ENCODE measurements at regions not wholly inside any gene's neighbourhood (a gene's known extent, or its start where the extent isn't known, plus 50 kb on each side); places are given as distances from the start of the nearest gene placed in this dataset.
"Not testable (repeated sequence)": the region's sequence is repeated elsewhere in the genome, so short reads cannot be mapped to it uniquely, and the experiment has no call there.

- DNase-seq, result not testable (repeated sequence)
Measured at GRCh38 chr1:95297906-95298305, 63.9 kb downstream of the RWDD3 start.

- DNase-seq, result no peak
Measured at GRCh38 chr1:95301091-95301490, 67.1 kb downstream of the RWDD3 start.

- DNase-seq, result no peak
Measured at GRCh38 chr1:95301614-95302013, 67.6 kb downstream of the RWDD3 start.

GRCh38 chr1:95304803-95305202 lies 70.8 kb downstream of the RWDD3 start:
- no peak for DNase-seq

GRCh38 chr1:95308276-95309030 lies 74.4 kb downstream of the RWDD3 start:
- no peak for DNase-seq

GRCh38 chr1:95309031-95309471 lies 75.0 kb downstream of the RWDD3 start:
- peak; percentile 1 to 7 for DNase-seq

GRCh38 chr1:95311014-95311413 lies 77.0 kb downstream of the RWDD3 start:
- no peak for DNase-seq

- no peak for DNase-seq
Measured at GRCh38 chr1:95311762-95312161, 77.8 kb downstream of the RWDD3 start.

GRCh38 chr1:95312181-95312580 lies 78.2 kb downstream of the RWDD3 start:
- no peak for DNase-seq

- no peak for DNase-seq
Measured at GRCh38 chr1:95313527-95313926, 79.5 kb downstream of the RWDD3 start.

- no peak for DNase-seq
Measured at GRCh38 chr1:95321531-95321930, 87.5 kb downstream of the RWDD3 start.

GRCh38 chr1:95323123-95323522 lies 89.1 kb downstream of the RWDD3 start:
- no peak for DNase-seq

- no peak for DNase-seq
Measured at GRCh38 chr1:95325349-95325748, 91.3 kb downstream of the RWDD3 start.

- no peak for DNase-seq
Measured at GRCh38 chr1:95326023-95326422, 92.0 kb downstream of the RWDD3 start.

GRCh38 chr1:95332754-95333153 lies 98.7 kb downstream of the RWDD3 start:
- DNase-seq, result no peak

- DNase-seq, result no peak
Measured at GRCh38 chr1:95339377-95339776, 105.4 kb downstream of the RWDD3 start.

- no peak for DNase-seq
Measured at GRCh38 chr1:95340061-95340460, 106.1 kb downstream of the RWDD3 start.

- no peak for DNase-seq
Measured at GRCh38 chr1:95352767-95353166, 118.8 kb downstream of the RWDD3 start.

GRCh38 chr1:95353194-95353593 lies 119.2 kb downstream of the RWDD3 start:
- DNase-seq, result no peak

GRCh38 chr1:95364546-95364945 lies 130.5 kb downstream of the RWDD3 start:
- DNase-seq, result no peak

- no peak for DNase-seq
Measured at GRCh38 chr1:95366498-95366897, 132.5 kb downstream of the RWDD3 start.

GRCh38 chr1:95368178-95368577 lies 134.2 kb downstream of the RWDD3 start:
- DNase-seq, result no peak

GRCh38 chr1:95369985-95370690 lies 136.1 kb downstream of the RWDD3 start:
- DNase-seq, result no peak
